DMS153 treated with DMSO at 0.1 percent for 48 hours (cell line): ENCODE measurements at regions not wholly inside any gene's neighbourhood (a gene's known extent, or its start where the extent isn't known, plus 50 kb on each side); places are given as distances from the start of the nearest gene placed in this dataset.
"Not testable (repeated sequence)": the region's sequence is repeated elsewhere in the genome, so short reads cannot be mapped to it uniquely, and the experiment has no call there.

Experiments used
- DNase-seq: peaks from one replicate; lab custom pipeline; 2025; ENCODE audit not compliant: unreplicated experiment; lab: John Stamatoyannopoulos, UW

GRCh38 chr6:65988006-65988405, 281.0 kb upstream of the EYS start:
- DNase-seq, result no peak

DNA sequence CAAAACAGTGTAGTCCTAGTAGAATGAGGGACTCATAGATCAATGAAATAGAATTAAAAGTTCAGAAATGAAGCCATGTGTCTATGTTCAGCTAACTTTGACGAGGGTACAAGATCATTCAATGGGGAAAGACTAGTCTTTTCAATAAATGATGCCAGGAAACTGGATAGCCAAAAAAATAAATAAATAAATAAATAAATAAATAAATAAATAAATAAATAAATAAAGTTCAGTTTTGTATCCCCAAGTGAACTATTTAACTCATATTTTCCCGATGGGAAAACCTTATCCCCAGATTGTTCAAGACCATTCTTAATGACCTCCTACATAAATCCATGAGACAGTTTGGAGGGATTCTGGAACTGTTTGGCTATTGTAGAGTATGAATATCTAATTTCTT, 277.1 kb upstream of the EYS start:
- DNase-seq, result no peak

DNA sequence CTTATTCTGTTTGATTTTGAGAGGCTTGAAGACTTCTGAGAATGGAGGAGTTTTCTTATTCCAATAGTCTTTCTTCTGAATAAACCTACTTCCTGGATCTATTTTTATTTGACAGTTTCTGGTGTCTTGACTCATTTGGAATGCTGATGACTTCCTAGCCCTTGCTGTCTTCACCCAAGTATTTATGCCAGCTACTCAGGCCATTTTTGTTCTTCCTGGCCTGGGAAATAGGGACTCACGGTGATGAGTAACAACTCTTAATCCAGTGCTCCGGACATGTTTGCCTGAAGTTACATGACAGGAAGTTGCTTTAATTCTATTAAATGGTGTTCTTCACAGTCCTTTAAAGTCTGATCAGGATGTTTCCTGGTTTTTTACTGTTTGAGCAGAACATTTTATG, 272.1 kb upstream of the EYS start:
- no peak for DNase-seq

DNA sequence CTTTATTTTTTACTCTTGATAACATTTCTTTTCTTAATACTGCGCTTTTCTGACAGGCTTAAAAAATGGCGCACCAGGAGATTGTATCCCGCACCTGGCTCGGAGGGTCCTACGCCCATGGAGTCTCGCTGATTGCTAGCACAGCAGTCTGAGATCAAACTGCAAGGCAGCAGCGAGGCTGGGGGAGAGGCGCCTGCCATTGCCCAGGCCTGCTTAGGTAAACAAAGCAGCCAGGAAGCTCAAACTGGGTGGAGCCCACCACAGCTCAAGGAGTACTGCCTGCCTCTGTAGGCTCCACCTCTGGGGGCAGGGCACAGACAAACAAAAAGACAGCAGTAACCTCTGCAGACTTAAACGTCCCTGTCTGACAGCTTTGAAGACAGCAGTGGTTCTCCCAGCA, 264.2 kb upstream of the EYS start:
- not testable (repeated sequence) for DNase-seq

- no peak for DNase-seq
Observed at GRCh38 chr6:65964261-65964660, 257.2 kb upstream of the EYS start.

DNA sequence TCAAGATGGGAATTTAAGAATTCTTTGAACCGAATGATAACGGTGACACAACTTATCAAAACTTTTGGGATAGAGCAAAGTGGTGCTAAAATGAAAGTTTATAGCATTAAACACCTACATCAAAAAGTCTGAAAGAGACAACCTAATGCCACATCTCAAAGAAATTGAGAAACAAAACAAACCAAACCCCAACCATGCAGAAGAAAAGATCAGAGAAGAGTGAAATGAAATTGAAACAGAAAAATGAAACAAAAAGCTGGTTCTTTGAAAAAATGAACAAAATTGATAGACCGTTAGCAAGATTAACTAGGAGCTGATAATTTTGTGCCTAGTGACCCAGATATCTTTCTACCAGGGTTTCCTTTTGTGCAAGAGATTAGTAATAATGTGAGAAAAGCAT, 248.0 kb upstream of the EYS start:
- no peak for DNase-seq

DNA sequence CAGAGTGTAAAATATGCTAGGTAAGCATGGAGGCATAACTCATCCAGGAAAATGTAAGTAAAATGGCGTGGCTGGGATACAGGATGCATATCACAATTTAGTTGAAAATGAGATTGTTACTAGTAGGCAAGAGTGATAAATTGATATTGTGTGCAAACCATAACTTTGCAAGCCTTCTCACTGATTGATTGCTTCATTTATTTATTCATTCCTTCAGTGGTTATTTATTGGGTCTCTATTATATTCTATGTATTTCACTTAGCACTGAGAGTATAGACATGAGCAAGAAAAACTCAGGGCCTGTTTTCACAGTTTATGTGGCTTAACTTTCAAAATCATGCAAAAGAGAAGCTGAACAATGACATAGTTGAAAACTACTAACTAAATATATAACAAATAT, 241.0 kb upstream of the EYS start:
- DNase-seq, result no peak

DNA sequence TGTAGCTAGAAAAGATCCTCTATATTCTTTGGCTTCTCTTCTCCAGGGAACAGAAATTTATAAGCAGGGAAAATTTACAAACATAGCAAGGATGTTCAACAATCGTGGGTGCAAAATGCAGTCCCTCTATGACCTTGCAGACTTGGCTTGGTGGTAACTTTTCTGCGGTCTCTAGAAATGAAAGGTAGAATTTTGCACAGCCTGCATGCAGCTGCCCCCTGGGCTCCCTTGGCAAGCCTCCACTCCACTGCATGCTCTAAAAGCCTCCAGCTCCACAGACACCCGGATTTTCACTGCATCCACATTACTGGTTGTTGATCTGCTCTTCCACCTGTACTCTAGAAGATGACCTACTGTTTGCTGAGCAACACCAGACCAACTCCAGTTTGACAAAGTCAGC, 236.5 kb upstream of the EYS start:
- no peak for DNase-seq

- no peak for DNase-seq
Observed at GRCh38 chr6:65943051-65943450, 236.0 kb upstream of the EYS start.

DNA sequence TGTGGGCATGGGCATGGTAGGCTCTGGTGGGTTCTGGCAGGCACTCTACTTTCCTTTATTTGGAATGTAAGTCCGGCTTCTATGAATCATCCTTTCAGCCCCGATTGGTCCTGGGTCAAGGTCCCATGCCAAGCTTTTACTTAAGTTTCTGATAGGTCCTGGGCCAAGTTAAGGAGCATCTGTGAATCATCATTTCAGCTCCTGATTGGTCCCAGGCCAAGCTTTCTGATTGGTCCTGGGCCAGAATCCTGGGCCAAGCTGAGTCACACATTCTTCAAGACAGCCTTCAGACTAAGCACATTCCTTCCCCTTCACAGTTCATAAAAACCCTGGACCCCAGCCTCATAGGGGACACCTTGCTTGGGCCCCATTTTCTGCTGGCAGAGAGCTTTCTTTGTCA, 231.0 kb upstream of the EYS start:
- DNase-seq, result no peak

DNA sequence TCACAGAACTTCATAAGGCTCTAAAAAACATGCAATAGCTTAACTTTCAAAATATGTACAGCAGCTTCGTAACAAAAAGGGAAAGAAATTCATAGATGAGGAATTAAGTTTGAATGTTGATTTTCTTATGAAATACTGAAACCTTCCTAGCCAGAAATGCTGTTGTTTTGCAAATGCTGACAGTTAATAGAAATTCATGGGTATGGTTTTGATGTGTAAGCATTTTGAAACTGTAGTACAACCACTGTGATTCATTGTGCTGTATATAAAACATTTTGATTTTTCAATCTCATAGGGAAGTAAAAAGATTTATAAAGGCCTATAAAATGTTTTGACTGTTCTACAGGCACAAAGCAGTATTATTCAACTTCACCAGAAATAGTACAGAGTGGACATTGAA, 228.4 kb upstream of the EYS start:
- no peak for DNase-seq

GRCh38 chr6:65933390-65933789, 226.4 kb upstream of the EYS start:
- DNase-seq, result no peak

GRCh38 chr6:65927141-65927540, 220.1 kb upstream of the EYS start:
- DNase-seq, result no peak

DNA sequence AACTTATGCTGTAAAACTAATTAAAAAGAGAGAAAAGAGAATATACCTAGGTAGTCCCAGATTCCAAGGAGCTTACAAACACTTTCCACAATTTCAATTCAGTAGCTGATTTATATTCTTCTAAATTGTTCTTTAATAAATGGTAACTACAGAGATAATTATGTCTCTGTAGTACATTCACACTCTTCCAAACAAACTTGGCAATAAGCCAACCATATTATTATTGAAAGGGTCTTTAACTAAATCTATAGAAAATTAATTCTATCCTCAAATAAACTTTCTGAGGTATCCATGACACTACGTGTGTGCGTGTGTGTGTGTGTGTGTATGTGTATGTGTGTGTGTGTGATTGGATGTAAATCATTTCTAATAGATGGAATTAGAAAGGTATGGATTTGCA, 217.4 kb upstream of the EYS start:
- DNase-seq, result no peak

DNA sequence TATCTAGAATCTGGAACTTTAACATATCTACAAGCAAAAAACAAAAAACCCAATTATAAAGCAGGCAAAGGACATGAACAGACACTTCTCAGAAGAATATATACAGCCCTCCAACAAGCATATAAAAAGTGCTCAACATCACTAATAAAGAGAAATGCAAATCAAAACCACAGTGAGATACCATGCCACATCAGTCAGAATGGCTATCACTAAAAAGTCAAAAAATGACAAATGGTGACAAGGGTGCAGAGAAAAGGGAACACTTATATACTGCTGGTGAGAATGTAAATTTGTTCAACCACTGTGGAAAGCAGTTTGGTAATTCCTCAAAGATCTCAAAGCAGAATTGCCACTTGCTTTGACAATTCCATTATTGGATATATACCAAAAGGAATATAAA, 215.0 kb upstream of the EYS start:
- no peak for DNase-seq

GRCh38 chr6:65908065-65908464, 201.0 kb upstream of the EYS start:
- no peak for DNase-seq

DNA sequence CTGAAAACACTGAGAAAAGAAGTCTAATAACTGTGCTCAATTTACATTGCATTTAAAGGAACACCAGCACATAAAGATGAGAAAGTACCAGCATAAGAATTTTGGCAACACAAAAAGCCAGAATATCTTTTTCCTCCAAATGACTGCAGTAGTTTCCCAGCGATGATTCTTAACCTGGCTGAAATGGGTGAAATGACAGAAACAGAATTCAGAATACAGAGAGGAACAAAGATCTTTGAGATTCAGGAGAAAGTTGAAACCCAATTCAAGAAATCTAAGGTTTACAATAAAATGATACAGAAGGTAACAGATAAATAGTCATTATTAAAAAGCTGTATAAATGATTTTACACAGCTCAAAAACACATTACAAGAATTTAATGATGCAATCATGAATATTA, 197.0 kb upstream of the EYS start:
- DNase-seq, result no peak

DNA sequence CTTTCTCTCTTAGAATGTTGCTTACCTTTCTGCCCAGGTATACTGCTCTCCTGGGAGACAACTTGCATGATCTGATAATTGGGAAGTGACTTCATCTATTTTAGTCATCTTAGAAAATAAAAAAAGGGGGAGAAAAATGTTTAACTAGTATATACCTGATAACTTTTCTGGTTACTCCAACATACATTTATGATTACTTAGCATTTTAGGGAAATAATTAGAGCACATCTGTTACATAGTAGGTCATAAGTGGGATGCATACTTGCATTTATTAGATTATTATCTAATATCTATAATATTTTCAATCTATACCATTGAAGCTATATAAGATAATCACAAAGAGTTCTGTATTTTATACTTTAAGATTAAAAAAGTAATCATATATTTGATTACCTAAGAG, 193.9 kb upstream of the EYS start:
- DNase-seq, result no peak

- DNase-seq, result no peak
Observed at GRCh38 chr6:65896140-65896539, 189.1 kb upstream of the EYS start.

- no peak for DNase-seq
Observed at GRCh38 chr6:65876668-65877067, 169.6 kb upstream of the EYS start.

DNA sequence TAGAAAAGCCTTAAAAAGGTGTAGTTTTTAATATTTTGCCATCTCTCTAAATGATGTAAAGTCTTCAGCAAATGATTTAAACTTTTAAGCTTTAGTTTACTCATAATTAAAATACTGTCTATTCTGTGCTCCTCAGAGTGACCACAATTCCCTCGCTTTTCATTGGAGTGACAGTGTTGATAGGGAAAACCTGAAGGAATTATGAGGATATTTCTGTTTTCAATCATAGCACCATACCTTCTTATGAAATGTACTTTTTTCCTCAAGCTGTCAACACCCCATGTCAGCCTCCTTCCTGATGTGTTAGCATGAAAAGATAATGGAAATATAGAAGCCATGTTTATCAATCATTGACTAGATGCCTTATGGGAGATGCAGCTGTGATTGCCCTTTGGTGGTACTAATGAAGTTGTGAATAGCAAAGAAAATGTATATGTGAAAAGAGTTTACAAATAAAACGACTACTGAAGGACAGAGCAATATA, 145.4 kb upstream of the EYS start:
- DNase-seq, result no peak

GRCh38 chr6:65830151-65830550, 123.1 kb upstream of the EYS start:
- DNase-seq, result no peak

GRCh38 chr6:65819152-65819551, 112.1 kb upstream of the EYS start:
- DNase-seq, result no peak

DNA sequence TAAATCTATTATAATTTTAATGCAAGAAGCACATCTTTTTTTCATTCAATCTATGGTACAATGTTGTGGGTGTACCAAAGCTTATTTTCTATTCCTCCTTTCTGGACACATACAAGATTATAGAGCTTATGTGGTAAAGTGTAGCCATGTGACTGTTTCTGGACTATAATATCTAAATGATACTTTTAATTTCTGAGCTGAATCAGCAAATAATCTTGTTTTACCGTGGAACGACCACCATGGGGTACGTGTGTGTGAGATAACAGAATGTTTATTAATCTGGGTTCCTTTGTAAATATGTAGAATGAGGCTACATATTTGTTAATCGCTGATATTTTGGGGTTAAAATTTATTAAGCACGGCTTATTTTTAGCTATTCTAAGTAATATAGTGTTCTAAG, 111.5 kb upstream of the EYS start:
- DNase-seq, result no peak
